ENCODE measurements at regions not wholly inside any gene's neighbourhood (a gene's known extent, or its start where the extent isn't known, plus 50 kb on each side); places are given as distances from the start of the nearest gene placed in this dataset.
"Not testable (repeated sequence)": the region's sequence is repeated elsewhere in the genome, so short reads cannot be mapped to it uniquely, and the experiment has no call there.

DNA sequence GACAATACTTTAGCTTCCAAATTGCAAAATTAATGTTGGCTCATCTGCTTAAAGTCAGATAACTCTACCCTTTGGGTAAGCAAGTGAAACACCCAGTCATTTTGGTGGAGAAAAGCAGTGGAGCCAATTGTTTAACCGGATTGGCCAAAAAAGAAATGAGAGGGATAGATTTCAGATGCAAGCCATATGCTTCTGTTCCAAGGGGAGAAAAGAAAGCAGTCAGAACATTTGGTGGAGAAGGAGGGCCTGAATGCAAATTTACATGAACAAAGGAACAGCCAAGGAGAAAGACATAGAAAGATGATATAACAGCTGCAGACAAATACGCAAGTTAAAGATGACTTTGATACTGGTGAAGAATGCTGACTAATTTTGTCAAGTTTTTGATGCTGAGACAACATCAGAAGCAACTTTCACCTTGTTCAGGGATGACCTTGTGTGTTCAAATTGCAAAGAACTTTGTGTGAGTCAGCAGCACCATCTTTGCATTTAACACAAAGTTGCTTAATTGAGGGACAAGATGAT lies 173.1 kb downstream of the TGFB2 start:
- Histone ChIP-seq H3K27me3 (ENCODE audit: low read depth) (no peaks in the 10 kb centered on the region), H3K9me3 (replicated peaks) (no peaks in the 10 kb centered on the region), H3K36me3 (no peaks in the 10 kb centered on the region), H3K4me1 (no peaks in the 10 kb centered on the region), H3K4me3 (no peak overlapping the region), H3K27ac (replicated peaks) (no peak overlapping the region)
- TF ChIP-seq, protein P1, sequence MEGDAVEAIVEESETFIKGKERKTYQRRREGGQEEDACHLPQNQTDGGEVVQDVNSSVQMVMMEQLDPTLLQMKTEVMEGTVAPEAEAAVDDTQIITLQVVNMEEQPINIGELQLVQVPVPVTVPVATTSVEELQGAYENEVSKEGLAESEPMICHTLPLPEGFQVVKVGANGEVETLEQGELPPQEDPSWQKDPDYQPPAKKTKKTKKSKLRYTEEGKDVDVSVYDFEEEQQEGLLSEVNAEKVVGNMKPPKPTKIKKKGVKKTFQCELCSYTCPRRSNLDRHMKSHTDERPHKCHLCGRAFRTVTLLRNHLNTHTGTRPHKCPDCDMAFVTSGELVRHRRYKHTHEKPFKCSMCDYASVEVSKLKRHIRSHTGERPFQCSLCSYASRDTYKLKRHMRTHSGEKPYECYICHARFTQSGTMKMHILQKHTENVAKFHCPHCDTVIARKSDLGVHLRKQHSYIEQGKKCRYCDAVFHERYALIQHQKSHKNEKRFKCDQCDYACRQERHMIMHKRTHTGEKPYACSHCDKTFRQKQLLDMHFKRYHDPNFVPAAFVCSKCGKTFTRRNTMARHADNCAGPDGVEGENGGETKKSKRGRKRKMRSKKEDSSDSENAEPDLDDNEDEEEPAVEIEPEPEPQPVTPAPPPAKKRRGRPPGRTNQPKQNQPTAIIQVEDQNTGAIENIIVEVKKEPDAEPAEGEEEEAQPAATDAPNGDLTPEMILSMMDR (IDR thresholded peaks at IDR 0.05; ENCODE audit: borderline replicate concordance): no peak
- intact Hi-C loops (cut with micrococcal nuclease): no loop called here
- no peak for DNase-seq

DNA sequence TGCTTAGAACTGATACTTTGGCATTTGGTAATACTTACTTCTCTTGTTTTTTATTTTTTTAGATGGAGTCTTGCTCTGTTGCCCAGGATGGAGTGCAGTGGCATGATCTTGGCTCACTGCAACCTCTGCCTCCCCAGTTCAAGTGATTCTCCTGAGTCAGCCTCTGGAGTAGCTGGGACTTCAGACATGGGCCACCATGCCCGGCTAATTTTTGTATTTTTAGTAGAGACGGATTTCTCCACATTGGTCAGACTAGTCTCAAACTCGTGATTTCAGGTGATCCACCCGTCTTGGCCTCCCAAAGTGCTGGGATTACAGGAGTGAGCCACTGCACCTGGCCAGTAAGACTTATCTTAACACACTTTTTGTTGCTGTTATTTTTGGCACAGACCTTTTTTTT lies 175.5 kb downstream of the TGFB2 start:
- H3K4me3 ChIP-seq; DNase-seq; H3K4me1 ChIP-seq; H3K36me3 ChIP-seq; H3K9me3 ChIP-seq (replicated peaks); H3K27ac ChIP-seq (replicated peaks); H3K27me3 ChIP-seq (ENCODE audit: low read depth): not testable (repeated sequence)
- intact Hi-C loops (cut with micrococcal nuclease): loop anchor here (2.0 to 10.0 kb wide), 2 partner anchors 158 to 186 kb away; no protein-coding TSS in a partner anchor

DNA sequence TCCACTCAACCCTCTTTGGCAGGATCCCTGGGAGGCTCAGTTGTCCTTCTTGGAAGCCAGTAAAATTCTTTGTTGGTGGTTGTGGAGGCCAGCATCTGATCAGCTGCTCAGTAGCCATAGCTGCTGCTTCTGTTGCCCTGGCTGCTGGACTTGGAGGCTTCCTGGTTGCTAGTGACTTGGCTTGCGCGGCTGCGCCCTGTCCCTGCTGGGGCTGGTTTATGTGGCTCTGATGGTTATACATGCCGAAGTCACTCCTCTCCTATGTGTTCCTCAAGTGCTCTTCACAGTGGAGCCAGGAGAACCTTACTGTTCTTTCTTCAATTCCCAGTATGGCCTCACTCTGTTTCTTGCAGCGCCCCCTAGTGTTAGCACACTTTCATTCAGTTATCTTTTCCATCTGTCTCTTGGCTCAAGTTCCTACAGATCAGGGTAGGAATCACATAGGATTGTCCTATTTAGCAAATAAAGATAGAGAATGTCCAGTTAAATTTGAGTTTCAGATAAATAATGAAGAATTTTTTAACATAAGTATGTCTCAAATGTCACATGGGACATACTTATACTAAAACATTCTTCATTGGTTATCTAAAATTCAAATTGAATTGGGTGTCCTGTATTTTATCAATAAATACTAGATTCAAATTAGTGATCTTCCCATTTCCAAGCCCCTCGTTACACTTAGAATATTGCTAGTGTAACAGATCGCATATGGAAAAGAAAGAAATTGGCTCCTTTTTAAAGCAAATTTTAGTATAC lies 176.5 kb downstream of the TGFB2 start:
- no peak overlapping the region for H3K4me3 ChIP-seq
- no peaks in the 10 kb centered on the region for H3K36me3 ChIP-seq
- H3K4me1 ChIP-seq: no peaks in the 10 kb centered on the region
- H3K27ac ChIP-seq (replicated peaks): no peak overlapping the region
- no peaks in the 10 kb centered on the region for H3K9me3 ChIP-seq (replicated peaks)
- intact Hi-C loops (cut with micrococcal nuclease): loop anchor here (2.0 to 10.0 kb wide), 2 partner anchors 159 to 187 kb away; no protein-coding TSS in a partner anchor
- no peaks in the 10 kb centered on the region for H3K27me3 ChIP-seq (ENCODE audit: low read depth)
- TF ChIP-seq, protein P1 (IDR thresholded peaks at IDR 0.05; ENCODE audit: borderline replicate concordance): peak; percentile 75
- DNase-seq: no peak

DNA sequence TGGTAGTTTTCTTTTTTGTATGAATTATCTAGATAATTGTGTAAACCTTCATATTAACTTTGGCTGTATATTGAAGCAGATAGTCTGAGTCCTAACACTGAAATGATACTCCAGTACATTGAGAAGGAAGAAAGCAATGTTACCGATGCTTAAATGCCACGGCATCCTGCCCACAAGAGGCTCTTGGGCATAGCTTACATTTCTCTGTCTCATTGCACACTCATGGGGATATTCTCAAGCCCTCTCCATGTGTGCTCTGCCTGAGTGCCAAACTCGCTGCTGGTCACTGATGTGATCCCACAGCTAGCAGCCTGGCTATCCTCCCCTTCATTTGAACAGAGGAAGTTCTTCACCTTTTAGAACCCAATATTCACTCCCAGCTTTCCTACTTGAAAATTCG lies 179.4 kb downstream of the TGFB2 start:
- Histone ChIP-seq H3K36me3 (no peaks in the 10 kb centered on the region), H3K4me1 (no peaks in the 10 kb centered on the region), H3K9me3 (replicated peaks) (no peaks in the 10 kb centered on the region), H3K27me3 (ENCODE audit: low read depth) (no peaks in the 10 kb centered on the region), H3K27ac (replicated peaks) (no peak overlapping the region), H3K4me3 (no peak overlapping the region)
- TF ChIP-seq, protein P1 (IDR thresholded peaks at IDR 0.05; ENCODE audit: borderline replicate concordance): no peak
- intact Hi-C loops (cut with micrococcal nuclease): loop anchor here (10.0 kb wide), 1 partner anchor 190 kb away; no protein-coding TSS in a partner anchor
- DNase-seq: no peak

DNA sequence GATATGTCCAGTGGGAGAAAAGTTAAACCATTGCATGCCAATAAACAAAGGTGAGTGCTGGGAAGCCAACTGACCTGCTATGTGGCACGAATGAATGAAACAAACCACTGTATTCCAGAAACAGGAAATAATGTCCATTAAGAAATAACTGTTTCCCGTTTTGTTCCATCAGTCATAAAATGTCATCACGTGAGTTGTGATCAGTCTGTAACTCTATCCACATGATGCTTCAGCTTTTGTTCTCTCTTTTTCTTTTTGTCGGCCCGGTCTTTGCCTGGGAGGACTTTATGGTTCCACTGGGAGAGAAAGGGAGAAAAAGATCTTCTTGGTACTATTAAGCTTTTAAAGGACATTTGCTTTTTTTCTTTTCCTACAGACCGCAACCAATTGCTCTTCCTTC lies 179.9 kb downstream of the TGFB2 start:
- intact Hi-C loops (cut with micrococcal nuclease): loop anchor here (10.0 kb wide), 1 partner anchor 190 kb away; no protein-coding TSS in a partner anchor
- Histone ChIP-seq H3K4me3 (no peak overlapping the region), H3K27me3 (ENCODE audit: low read depth) (no peaks in the 10 kb centered on the region), H3K36me3 (no peaks in the 10 kb centered on the region), H3K27ac (replicated peaks) (no peak overlapping the region), H3K9me3 (replicated peaks) (no peaks in the 10 kb centered on the region), H3K4me1 (no peaks in the 10 kb centered on the region)
- TF ChIP-seq, protein P1 (IDR thresholded peaks at IDR 0.05; ENCODE audit: borderline replicate concordance): no peak
- DNase-seq: no peak

Data from left ventricle myocardium inferior (tissue), 1 donor.